NCI-H524 (cell line): ENCODE measurements at regions not wholly inside any gene's neighbourhood (a gene's known extent, or its start where the extent isn't known, plus 50 kb on each side); places are given as distances from the start of the nearest gene placed in this dataset.

Experiments used
- DNase-seq, 2 experiments: peaks; one replicate each; lab custom pipeline; 2025; lab: John Stamatoyannopoulos, UW

DNA sequence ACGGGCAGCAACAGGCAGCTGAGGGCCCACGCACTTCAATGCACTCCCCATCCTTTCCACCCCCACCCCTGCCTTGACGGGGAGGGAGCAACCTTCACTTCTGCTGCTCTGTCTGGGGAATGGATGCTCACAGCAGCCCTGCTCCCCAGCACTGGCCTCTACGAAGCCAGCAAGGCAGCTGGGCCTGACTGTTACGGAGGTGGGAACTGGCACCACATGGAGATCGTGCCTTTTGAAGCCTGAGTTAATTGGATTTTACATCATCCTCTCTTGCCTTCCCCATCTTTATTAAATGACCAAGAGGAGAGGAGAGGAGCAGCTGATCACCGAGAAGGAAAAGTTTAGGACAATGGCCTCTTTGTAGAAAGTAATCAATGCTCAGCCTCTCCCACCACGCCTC lies 187.0 kb upstream of the RPL38 start:
- DNase-seq: peak; percentile 50 to 82

GRCh38 chr17:74017466-74017865 lies 186.0 kb upstream of the RPL38 start:
- no peak for DNase-seq

DNA sequence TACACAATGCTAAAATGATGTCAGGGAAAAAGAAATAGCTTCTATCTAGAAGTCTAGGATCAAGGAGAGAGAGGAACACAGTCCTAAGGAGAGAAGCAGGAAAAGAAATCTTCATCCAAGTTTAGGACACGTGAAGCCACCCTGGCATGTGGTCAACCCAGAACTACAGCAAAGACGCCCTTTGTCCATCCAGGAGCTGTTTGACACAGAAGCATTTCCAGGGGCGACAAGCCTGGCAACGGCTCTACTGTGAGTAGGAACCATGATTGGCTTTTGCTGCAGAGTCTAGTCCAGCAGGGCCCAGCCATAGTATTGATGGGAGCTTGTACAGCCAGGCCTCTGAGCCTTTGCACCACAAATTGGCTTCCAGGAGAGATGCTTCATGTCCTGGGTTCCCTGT lies 185.4 kb upstream of the RPL38 start:
- no peak for DNase-seq

- DNase-seq: peak in 1 of 2 experiments; percentile 41
Measured at GRCh38 chr17:74019271-74019670, 184.2 kb upstream of the RPL38 start.

DNA sequence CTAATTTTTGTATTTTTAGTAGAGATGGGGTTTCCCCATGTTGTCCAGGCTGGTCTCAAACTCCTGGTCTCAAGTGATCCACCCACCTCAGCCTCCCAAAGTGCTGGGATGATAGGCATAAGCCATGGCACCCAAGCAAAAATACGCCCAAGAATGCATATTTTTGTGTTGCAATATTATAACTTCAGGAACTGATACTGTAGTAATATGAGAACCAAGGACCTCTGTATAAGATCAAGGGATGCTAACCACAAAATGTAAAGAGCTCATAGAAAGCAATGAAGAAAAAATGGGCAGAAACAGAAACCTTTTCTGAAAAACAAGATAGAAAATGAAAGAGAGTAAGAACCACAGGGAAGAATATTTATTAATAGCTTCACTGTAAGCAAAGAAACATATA lies 183.6 kb upstream of the RPL38 start:
- no peak for DNase-seq

DNA sequence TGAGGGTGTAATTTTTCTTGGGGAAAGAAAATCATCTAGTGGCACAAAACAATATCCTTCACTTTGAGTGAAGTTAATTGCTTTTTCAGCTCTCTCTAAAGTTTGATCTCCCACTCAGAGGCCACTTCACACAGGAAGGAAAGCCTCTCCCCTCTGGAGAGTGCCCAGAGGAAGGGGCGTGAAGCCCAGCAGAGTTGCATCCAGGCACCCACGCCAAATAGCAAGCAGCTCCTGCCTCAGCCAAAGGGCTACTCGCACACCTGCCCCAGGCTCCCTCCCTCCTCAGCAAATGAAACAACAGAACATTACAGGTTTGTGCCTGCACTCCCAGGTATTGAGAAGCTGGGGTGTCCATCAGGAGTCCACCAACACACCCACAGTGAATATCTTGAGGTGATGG lies 183.0 kb upstream of the RPL38 start:
- DNase-seq: no peak

DNA sequence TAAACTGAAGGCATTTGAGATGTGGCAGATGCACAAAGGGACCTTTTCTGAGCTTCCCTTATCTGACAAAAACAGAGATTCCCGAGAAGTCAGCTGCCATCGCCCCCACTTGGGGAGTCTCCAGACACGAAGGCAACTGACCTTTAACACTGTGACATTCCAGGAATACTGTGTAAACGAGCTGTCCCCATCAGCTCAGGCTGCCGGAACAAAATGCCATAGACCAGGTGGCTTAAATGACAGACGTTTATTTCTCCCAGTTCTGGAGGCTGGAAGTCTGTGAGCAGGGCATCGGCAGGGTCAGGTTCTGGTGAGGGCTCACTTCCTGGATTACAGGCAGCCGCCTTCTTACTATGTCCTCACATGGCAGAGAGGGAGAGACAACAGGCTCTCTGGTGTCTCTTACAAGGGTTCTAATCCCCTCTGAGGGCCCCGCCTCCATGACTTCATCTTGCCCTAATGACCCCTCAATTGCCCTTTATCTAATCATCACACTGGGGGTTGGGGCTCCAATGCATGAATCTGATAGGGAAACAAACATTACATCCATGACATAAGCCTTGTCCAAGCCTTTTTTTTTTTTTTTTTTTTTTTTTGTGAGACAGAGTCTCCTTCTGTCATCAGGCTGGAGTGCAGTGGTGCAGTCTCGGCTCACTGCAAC lies 178.5 kb upstream of the RPL38 start:
- DNase-seq: peak in 1 of 2 experiments; percentile 30

GRCh38 chr17:74027444-74027843 lies 176.0 kb upstream of the RPL38 start:
- DNase-seq: peak; percentile 94 to 97

GRCh38 chr17:74028354-74029116 lies 174.9 kb upstream of the RPL38 start:
- peak in 1 of 2 experiments; percentile 32 for DNase-seq

DNA sequence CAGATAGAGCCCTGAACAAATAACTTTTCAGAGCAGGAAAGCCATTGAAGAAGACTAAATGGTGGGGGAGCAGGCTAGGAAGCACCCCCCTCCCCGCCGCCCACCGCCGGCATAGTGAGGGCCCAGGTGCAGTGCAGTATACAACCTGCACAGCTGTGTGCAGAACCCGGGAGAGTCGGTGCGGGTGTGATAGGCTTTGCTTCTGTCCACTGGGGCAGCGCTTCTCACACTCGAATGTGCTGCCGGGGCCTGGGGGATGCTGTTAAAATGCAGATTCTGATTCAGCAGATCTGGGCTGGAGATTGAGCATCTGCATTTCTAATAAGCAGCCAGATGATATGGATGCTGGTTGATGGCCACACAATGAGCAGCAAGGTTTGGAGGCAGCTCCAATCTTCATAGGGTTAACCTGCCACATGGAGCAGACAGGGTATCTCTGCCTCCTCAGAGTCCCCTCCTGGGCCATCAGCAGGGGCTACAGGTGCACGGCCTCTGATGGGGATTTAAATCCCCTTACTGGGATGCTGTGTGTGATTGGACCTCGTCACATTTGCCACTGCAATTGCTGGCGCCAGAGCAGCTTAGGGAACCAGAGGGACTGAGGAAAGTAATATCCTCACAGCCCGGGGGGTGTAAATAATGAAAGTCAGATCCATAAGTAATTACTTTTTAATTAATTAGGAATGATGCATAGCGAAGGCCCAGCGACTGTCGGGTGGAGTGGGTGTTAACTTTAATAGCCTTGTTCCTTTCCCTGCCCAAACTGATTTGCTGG lies 172.0 kb upstream of the RPL38 start:
- DNase-seq: peak in 1 of 2 experiments; percentile 60

GRCh38 chr17:74032222-74032621 lies 171.3 kb upstream of the RPL38 start:
- DNase-seq: no peak

- peak in 1 of 2 experiments; percentile 35 for DNase-seq
Measured at GRCh38 chr17:74037320-74037719, 166.2 kb upstream of the RPL38 start.

GRCh38 chr17:74040291-74040690 lies 163.2 kb upstream of the RPL38 start:
- peak in 1 of 2 experiments; percentile 56 for DNase-seq

GRCh38 chr17:74040729-74041128 lies 162.7 kb upstream of the RPL38 start:
- DNase-seq: peak in 1 of 2 experiments; percentile 50

- DNase-seq: no peak
Measured at GRCh38 chr17:74041869-74042640, 161.4 kb upstream of the RPL38 start.

- no peak for DNase-seq
Measured at GRCh38 chr17:74042744-74043486, 160.6 kb upstream of the RPL38 start.

DNA sequence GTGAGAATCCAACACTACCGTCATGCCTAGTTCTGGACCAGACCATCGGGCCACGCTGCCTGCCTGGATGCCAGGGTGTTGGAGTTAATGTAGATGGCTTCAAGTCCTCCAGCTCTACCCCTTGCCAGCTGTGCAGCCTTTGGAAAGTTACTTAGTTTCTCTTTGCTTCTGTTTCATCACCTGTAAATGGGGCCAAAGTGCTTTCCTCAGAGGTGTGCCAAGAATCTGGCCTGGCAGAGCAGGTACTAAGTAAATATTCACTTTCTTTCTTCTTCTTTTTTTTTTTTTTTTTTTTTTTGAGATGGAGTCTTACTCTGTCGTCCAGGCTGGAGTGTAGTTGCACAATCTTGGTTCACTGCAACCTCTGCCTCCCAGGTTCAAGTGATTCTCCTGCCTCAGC lies 159.5 kb upstream of the RPL38 start:
- no peak for DNase-seq

DNA sequence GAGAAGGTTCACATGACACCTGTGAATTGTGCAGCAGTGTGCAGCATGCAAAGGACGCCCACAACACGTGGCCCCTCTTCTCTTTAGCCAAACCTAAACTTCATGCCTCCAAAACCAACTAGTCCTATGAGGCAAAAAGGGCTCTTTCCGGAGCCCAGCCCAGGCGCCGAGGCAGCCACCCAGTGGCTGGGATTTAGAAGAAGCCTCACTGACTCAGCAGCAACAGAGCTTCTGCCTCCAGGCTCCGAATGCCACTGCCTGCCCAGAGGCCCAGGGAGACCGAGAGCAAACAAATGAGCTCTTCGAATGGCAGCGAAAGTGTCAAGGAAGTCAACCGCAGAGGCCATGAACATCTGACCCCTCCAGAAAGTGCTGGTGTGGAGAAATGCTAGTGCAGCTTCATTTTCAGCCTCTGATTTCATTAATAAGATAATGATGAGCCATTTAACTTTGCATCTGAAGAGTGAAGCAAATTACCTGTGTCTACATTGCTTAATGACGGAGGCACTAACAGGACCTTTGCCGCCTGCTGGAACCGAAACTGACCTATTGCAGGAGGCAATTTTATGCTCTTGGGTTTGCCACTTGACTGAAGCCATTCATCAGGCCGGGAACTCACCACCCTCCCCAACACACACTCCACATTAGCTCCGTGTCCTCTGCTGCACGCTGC lies 157.7 kb upstream of the RPL38 start:
- DNase-seq: peak in 1 of 2 experiments; percentile 31

DNA sequence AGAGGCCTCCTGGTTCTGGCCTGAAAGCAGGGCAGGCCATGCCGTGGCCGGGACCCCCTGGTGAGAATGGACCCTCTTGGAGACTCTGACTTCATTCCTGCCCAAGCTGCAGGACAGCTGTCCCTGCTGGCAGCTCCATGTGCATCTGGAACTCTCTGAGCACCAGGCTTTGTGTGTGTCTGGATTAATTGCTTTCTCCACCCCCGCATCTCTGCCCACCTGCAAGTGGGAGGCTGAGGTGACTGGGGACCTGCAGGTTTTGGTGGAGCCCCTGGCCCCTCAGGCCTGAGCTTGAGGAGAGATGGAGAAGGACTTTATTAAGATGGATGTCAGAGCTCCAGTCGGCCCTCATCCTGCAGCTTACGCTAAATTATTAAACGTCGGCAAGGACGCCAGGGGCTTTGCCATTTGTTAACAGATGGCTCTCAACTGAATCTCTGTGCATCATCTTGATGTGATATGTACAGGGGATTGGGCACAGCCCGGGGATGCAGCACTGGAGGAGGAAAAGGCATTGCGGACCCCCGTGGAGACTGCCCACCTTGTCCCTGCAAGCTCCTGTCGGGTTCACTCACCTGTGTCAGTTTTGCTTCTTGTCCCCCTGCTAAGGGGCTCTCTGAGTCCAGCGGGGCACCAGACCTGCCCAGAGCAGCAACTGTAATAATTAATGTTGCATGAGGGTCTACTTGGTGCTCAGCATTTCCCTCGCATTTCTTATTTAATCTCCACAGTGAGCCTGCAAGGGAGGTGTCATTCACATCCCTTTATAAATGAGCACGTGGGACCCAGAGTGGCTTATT lies 154.1 kb upstream of the RPL38 start:
- peak; percentile 95 for DNase-seq

DNA sequence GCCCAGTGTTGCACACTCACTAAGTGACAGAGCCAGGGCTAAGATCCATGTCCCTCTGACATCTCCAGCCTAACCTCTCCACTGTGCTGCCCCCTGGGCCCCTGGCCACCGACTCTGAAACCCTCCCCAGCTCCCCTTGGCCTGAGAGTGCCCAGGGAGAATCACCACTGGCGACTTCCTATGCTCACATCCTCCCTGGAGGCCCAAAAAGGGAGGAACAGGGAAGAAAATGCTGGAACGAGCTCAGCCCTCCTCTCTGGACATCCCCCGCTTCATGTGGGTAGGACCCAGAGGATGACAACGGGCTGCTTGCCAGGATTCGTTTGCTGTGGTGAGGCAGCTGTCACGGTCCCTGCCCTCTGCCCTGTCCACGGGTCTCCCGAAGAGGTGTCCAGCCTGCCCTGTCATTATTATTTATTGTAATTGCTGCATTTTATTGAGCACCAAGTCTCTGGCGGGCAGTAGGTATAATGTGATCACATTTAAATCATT lies 153.5 kb upstream of the RPL38 start:
- DNase-seq: peak in 1 of 2 experiments; percentile 58
